ENCODE measurements at regions not wholly inside any gene's neighbourhood (a gene's known extent, or its start where the extent isn't known, plus 50 kb on each side); places are given as distances from the start of the nearest gene placed in this dataset.

DNA sequence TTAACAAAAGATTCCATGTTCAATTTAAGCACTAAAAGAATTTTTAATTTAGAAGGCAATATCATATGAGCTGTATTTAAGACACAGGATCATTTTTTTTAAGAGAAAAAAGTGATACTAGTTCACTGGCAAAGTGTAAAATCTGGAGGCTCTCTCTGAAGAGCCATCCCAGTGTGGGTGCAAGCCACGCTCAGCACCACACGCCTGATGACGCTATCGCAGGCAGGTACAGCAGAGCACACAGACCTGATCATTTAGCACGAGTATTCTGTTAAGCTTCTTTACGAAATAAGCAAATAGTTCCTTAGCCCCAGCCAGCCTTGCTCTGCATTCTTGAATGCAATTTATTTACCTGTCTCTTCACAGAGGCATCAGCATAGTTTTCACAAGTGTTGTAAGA lies 198.6 kb downstream of the SIPA1L2 start:
- TF ChIP-seq, protein P1, sequence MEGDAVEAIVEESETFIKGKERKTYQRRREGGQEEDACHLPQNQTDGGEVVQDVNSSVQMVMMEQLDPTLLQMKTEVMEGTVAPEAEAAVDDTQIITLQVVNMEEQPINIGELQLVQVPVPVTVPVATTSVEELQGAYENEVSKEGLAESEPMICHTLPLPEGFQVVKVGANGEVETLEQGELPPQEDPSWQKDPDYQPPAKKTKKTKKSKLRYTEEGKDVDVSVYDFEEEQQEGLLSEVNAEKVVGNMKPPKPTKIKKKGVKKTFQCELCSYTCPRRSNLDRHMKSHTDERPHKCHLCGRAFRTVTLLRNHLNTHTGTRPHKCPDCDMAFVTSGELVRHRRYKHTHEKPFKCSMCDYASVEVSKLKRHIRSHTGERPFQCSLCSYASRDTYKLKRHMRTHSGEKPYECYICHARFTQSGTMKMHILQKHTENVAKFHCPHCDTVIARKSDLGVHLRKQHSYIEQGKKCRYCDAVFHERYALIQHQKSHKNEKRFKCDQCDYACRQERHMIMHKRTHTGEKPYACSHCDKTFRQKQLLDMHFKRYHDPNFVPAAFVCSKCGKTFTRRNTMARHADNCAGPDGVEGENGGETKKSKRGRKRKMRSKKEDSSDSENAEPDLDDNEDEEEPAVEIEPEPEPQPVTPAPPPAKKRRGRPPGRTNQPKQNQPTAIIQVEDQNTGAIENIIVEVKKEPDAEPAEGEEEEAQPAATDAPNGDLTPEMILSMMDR (IDR thresholded peaks at IDR 0.05) = no peak

DNA sequence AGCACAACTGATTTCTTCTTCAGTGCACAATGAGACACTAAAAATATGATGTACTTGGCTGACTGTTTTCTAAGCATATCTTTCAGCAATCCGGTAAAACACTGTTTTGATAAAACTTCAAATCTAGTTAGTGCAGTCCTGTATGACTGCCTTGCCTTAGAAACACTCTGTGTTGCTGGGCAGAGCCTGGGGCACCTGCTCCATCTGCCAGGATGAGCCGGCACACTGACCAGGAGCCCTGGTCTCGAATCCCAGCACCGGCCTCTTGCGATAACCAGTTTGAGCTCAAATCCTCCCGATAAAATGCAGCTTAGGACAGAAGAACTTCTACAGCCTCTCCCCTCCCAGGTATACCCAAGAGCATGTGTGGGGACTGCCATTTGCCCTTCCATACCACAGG lies 199.5 kb downstream of the SIPA1L2 start:
- TF ChIP-seq, protein P1 (IDR thresholded peaks at IDR 0.05) = no peak

DNA sequence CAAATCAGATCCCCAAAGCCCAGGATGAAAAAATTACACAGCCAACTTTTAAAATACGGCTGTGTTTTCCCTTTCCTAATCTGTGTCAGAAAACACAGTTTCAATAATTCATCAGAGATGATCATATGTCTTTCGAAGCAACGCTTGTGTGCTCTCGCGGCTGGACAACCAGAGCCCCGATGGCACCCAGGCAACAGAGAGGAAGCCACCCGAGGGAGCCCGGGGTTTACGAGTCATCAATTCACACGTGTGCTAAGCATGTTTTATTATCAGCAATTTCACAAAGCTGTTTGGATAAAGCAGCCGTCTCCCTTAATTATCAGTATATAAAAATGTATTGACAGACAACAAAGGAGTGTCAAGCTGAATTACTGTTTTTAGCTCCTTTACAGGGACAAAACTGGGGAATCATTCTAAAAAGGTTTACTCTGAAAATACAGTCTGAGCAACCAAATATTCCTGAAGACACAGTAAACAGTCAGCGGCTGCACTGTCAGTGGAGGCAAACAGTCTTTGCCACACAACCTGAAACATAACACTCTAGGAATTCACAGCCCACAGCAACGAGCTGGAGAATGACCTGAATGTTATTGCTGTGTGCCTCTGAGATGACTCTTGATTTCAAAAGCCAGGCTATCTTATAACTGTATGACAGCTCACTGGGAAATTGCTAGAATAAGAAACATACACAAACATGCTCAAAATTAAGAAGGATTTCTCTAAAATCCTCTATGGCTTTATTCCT lies 201.0 kb downstream of the SIPA1L2 start:
- TF ChIP-seq, protein P1 (IDR thresholded peaks at IDR 0.05) = no peak

DNA sequence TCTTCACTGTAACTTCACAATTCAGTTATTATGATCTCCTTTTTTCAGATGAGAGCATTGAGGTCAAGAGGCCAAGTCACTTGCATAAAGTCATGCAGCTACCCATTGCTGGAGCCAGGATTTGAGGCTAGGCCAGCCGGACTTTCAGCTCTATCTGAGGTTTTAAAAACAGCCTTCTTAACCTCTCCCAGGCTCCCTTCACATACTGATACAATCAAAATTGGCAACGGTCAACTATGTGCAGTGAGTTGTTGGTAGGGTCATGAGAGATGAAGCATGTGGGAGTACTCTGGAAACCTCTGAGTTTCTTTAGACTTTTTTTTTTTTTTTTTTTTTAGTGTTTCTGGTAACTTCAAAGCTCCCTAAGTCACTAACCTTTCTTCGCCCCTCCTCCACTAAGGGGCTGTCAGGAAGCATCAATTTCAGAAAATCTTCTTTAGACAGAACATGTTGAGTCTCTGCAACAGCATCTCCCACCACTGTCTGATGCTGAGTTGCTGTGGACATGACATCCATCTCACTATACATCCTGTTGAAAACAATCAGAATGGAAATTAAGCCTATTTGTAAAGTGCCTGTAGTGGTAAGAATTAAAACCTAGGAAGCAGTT lies 201.8 kb downstream of the SIPA1L2 start:
- TF ChIP-seq, protein P1 (IDR thresholded peaks at IDR 0.05) = no peak

DNA sequence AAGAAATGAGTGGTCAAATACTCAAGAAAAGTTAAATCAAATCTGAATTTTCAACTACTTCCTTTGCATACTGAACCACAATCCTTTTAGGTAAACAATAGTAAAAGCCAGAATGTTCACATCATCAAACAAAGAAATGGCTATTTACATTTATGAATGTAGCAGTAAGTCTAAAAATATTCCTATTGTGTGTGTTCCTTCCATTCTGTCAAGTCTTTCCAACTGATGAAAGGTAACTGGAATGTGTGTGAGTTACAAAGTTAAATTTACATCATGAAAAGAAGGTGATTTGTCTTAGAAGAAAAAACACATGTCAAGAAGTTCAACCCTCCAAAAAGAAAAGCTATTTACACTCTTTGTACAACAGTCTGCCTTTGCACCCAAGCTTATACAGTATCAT lies 203.1 kb downstream of the SIPA1L2 start:
- TF ChIP-seq, protein P1 (IDR thresholded peaks at IDR 0.05) = no peak

DNA sequence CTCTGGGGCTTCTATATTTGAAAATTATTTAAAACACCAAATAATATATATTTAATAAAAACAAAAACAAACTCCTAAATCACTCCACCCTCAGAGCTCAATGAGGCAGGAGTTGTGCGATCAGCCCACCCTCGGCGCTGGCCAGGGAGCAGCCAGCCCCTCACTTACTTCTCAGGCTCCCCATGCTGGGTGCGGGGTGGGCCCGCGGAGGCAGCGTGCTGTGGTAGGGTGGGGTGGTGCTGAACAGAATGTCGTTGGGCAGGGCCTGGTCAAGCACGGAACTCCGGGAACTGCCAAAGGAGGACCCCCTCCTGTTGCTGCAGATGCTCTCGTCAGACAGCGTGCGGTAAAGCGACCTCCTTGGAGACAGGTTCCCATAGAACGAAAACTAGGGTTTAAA lies 204.5 kb downstream of the SIPA1L2 start:
- TF ChIP-seq, protein P1 (IDR thresholded peaks at IDR 0.05) = no peak

DNA sequence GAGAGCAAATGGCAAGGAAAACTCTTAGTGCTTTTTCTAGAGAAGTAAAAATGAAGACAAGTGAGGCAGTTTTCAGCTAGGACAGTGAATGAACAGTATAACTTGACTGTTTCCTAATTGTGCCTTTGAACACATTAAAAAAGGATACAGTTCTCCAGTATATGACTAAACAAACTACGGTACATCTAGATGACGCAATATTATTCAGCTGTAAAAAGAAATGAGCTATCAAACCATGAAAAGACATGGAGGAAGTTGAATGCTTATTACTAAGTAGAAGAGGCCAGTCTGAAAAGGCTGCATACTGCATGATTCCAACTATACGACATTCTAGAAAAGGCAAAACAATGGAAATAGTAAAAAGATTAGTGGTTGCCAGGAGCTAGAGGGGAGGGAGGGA lies 206.3 kb downstream of the SIPA1L2 start:
- TF ChIP-seq, protein P1 (IDR thresholded peaks at IDR 0.05) = no peak

Data from LNCAP (cell line).